Astrocyte of the hippocampus (primary cell): ENCODE measurements at regions not wholly inside any gene's neighbourhood (a gene's known extent, or its start where the extent isn't known, plus 50 kb on each side); places are given as distances from the start of the nearest gene placed in this dataset.

Experiments
- DNase-seq: peaks from one replicate; pipeline ENCODE4 v3.0.0; 2011; ENCODE audit warnings: low read depth, low spot score

DNA sequence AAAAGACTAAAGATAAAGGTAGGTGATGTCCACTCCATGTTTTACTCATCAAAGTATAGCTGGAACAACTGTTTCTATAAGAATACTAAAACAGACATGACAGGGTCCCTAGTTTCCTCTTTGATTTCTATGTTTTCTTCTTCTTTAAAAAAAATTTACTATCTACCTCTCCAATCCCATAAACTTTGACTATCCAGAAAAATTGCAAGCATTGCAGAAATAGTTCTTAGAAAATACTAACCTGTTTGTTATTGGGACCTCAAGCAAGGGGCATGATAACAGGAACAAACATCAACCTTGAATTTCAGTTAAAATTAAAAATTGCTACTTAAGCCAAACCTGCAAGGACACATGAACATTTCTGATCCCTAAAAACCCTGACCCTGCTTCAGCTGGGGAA lies 1226.5 kb downstream of the C4orf33 start:
- no peak for DNase-seq

DNA sequence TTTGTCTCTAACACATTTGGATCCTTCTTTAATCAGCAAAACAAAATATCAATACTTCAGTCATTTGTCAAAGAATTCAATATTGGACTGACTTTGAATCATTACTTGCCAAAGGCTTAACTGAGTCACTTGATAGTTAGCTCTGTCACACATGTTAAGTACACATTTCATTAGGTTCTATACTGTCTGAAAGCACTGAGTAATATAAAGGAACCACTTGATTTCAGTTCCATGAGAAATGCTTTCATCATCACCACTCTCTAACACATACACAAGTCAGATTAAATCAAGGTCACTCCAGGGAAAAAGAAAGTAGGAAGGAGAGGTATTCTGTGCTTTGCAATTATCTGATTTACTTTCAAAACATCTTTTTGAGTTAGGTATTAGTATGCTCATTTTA lies 1233.1 kb downstream of the C4orf33 start:
- DNase-seq, result no peak

DNA sequence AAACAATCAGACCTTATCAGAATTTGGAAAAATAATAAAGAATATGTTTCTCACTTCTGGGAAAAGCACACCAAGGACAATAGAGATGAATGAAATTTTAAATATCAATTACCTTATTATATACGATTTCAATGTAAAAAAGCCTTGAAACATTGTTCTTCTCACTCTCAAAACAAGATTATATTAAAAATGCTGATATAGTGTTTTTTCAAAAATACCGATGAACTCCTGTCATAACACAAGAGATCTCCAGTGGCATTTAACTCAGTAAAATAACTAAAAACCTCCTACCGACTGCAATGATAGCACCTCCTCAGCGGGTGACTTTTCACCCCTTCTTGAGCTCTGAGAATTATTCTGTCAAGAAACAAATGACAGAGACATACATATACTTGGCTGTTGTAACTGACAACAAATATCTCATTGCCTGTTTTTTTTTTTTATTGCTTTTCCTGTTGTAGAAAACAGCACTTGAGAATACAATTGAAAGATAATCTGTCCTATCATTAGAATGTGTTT lies 1237.3 kb downstream of the C4orf33 start:
- DNase-seq, result no peak

DNA sequence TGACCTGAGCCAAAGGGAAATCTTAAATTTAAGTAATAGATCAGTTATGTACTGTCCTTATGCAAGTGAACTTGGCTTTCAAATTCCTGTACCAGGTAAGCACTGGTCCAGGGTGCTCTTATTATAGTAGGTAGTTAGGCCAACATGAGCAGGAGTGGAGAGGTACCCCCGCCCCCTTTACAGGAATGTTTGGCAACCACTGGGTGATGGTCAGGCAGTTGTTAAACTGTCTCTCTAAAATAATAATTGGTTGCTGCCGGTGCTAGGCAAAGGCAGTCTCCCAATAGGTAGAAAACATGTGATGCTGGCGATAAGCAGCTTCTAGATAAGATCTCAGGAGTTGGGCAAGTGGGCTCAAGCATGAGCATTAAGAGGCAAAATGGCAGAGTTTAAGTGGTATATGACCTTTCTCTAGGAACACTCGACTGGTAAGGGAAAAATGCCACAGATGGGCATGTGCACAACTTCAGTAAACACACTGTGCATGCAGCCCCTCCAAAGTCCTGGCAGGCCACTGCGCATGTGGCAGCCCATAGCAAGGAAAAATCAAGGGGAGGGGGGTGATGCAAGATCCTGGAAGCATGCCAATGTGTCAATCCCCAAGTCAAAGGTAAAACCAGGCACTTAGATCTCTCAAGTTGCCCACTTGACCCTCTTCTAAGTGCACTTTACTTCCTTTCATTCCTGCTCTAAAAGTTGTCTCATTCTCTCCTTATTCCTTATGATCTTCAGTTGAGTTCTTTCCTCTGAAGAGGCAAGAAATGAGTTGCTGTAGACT lies 1239.7 kb downstream of the C4orf33 start:
- DNase-seq, result no peak

DNA sequence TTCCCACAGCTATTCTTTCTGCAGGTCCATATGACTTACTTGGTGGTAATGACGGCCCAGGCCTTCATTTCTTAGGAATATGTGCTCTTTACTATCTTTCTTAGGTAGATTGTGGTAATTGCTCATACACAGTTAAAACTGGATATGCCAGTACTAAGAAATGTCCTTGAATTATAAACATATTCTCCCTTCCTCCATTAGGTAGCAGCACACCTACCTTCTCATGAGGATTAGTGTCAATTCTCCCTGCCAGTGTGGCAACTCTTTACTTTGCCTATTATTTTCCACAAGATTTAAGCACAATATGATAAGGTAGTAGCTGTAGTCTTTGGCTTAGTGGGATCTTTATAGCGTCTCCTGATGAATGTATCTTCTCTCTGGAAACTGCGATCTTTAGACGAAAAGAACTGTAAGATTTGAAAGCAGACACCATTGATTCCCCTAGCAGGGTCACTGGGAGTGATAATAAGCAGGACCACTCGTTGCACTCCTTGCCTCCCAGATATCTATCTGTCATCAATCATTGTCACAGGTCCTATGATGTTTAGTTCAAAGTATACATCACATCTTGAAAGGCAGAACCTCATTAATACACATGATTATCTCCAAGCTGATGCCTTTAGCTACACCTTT lies 1240.7 kb downstream of the C4orf33 start:
- DNase-seq, result peak; percentile 15

DNA sequence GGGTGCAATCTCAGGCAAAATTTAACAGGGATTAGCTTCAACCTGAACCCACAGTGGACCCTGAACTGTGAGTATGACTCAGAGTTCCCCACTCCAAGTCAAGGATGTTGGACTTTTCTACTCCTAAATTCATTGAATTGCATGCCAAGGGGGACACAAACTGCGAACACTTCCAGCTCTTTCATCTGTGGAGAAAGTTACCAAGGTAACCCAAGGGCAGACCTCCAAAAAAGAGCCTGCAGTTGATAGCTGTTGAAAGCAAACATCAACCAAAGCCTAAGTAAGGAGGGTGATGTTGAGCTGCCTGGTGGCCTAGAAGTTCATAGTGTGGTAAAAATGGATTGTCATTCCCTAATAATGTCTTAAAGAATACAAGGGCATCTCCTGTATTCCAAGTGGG lies 1242.9 kb downstream of the C4orf33 start:
- DNase-seq, result peak; percentile 42

DNA sequence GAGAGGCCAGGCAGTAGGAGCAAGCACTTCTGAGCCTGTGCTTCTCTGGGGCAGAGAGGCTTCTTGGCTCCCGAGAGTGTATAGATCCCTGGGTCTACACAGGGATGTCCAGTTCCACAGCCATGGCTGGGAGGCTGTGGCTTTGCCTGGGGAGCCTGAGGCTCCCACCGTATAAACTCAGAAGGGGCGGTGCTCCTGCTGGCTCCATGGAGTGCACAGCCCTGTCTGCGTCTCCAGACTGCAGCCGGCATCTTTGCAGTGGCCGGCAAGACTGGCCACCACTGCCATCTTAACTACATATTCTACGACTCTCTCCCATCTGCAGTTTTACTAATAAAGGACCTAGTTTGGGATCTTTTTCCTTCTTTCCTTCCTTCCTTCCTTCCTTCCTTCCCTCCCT lies 1253.8 kb downstream of the C4orf33 start:
- DNase-seq, result no peak

DNA sequence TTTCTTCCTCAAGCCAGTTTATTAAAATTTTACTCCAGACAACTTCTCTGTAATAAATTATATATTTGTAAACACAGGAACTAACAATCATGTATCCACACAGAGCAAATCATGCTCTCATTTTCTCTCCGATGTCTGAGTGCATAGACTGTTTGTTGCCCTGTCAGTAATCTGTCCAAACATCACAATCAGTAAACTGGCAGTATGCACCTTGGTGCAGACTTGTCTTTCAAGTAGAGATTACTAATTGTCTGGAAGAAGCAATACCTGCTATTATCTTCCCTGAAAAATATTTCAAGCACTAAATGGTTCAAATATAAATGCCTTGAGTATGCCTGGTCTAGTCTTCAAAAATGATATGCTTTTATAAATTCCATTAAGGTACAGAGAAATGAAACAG lies 1260.9 kb downstream of the C4orf33 start:
- DNase-seq, result no peak

DNA sequence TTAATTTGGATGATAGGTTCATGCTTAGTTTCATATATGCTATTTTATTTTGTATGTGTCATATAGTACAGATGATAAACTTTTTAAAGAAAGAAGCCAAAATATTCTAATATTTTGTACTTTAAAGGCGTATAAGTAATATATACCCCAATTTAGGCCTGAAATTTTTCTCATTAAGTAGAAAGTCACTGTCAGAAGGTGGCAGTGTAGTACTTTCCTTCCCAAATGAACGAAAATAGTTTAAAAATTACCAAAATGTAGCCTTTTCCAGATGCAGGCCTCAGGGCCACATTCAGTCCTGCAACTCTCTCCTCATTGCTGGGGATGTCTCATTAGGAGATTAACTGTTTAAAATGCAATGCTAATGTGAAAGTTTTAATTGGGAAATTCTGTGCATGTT lies 1263.6 kb downstream of the C4orf33 start:
- DNase-seq, result peak; percentile 38

DNA sequence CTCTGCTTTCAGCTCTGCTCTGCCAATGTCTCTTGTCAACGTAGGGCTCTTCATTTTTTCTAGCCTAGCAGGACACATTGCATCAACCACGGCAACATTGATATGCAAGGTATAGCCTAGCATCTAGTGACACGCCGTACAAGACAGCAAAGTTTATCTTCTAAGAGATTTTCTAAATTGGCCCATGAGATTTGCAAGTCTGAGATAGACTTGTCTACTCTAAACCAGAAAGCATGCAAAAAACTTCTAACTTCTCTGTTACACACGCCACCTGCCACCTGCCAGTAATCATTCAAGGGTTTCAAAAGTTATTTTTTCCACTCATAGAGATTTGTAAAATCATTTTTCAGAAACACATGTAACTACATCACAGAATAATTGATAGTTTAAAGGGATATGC lies 1265.7 kb downstream of the C4orf33 start:
- DNase-seq, result no peak

DNA sequence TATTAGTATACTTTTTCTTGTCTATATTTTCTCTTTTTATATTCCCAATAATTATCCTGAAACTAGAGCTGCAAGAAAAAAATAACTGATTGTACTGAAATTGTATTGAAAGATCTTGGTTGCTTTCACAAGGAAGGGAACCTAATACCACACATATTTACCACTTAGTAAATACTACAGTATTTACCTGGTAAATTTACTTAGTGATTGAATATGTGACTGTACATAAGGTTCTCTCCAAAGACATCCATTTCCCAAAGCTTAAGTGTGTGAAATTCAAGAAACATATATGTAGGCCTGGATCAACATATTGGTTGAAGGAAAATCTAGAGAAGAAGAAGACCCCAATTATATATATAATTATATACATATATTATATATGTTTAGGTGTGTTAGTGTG lies 1272.7 kb downstream of the C4orf33 start:
- no peak for DNase-seq

DNA sequence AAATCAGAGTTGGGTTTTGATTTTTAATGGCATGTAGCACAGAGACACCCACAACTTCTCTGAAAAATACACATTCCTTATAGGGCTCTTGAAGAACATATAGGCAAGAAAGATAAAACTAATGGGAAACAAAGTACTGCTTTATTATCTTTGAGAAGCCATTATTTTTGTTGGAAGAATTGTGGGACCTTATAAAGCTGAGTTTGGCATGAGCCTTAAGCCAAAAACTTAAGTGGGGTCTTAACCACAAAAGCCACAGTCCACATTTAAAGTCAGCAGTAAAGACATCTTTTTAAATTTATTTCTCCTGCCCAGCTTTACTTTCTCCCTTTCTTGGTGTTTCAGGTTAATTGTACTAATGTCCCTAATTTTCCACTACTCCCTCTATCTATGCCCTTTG lies 1297.3 kb downstream of the C4orf33 start:
- peak; percentile 49 for DNase-seq

DNA sequence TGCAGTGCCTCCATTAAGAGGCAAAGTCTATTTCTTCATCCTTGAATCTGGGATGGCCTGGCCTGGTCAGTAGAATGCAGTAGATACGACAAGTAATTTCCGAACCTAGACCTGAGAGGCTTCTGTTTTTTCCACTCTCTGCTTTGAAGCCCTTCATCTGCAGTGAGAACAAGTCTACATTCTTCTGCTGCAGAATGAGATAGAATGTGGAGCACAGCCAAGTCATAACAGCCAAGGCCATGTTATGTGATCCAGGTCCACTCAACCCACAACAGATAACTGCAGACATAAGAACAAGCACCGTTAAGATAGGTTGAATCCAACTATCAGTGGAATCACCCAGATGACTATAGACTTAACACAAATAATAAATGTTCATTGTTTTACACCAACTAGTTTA lies 1297.7 kb downstream of the C4orf33 start:
- DNase-seq, result peak; percentile 58

DNA sequence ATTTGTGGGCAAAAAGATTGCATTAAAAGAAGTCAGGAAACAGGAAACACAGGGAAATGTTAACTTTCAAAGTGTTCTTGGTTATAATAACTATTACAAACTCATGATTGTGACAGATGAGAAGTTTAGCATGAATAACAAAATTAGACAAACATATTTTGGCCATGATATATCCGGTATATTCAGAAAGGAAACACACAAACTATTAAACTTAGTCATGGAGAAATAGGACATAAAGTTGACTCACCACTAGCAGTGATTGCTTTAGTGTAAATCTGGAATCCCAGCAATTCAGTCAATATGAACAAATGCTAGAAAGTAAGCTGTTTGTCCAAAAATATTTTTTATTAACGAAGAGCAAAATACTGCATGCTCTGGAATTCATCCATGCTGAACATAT lies 1299.9 kb downstream of the C4orf33 start:
- DNase-seq, result peak; percentile 36

DNA sequence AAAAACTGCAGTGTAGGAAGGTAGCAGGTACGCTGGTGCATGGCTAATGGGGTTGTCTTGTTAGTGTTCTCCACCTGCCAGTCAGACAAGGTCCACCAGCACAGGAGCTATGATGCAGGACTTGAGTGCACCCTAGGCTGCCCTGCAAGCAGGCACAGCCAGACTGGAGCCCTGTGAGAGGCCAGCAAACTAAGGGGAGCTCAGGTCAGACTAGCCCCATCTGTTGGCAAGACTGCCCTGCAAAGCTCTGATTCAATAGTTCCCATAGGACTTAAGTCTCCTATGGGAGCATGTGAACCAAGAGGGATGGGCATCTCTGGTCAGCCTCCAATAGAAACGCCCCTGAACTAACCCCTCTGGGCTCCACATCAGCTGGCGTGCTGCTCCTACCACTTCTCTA lies 1307.3 kb downstream of the C4orf33 start:
- DNase-seq, result no peak

DNA sequence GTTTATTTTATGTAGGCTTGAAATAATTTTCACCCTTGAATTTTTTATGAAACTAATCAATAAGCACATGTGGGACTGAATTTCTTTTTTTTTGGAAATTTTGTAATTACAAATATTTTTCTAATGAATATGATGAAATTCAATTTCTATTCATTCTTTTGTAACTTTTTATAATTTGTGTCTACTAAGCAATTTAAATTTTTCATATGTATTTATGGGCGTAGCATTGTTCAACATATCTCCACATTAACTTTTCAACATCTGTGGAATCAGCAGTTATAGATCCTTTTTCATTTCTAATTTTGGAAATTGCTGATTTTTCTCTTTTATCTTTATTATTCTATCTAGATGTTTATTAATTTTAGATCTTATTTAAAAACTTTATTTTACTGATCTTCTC lies 1320.3 kb downstream of the C4orf33 start:
- DNase-seq, result no peak

DNA sequence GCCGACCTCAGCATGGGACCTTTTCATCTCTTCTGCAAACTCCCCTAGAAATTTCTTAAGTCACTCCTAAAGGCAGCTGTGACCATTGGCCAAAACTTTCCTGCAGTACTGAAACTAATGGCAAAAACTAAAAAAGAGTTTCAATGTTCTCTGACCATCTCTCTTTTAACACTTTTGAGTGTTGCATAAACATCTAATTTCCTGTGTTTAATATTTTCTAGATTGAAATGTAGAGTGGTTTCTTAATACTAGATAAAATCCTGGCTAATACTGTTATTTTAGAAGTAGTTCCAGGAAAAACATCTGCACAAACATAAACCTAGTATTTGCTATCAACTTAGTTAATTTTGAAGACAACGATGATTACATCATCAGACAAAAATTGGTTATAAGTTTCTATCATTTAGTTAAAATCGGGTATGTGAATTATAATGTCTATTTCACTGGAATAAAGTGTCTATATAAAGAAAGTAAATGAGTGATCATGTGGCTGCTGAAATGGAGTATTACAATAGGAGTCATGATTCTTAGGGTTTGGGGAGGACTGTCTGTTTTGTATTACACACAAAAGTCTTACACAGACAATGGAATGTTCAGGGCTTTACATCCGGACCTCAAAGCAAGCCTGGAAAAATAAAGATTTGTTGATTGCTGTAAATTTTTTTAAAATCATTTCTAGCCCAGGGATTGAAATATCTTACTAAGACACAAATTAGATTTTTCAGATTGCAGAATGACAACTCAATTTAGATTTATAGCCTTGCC lies 1323.4 kb downstream of the C4orf33 start:
- DNase-seq, result no peak

DNA sequence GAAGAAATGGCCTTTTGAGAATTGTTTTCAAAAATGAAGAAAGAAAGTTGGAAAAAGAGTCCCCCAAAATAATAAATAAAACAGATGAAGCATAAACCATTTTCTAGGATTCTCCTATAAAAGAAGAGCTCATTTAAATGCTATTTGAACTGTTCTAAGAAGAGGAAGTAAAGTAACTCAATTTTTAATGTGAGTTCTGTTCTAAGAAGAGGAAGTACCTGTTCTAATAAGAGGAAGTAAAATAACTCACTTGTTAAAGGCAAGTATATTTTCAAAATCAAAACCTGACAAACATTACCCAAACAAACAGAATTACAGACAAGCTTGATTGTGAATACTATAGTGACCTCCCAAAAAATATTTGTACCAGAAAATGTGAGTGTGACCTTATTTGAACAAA lies 1326.3 kb downstream of the C4orf33 start:
- DNase-seq, result no peak

DNA sequence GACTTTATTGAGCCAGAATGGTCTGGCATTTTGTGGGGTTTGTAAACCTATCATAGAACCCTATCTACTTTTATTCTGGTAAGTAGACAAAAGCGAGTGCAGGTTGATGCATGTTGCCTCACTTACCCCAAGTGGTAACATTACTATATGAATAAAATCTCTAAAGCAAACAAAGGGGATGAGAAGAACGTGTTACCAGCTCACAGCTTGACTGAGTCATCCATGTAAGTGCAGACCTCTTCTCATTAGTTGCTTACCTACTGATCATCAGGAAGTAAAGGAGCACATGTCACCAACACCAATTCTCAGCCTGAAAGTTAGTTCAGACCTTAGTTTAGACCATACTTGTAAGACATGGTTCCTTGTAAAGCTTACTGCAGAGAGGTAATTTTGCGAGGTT lies 1328.3 kb downstream of the C4orf33 start:
- no peak for DNase-seq

DNA sequence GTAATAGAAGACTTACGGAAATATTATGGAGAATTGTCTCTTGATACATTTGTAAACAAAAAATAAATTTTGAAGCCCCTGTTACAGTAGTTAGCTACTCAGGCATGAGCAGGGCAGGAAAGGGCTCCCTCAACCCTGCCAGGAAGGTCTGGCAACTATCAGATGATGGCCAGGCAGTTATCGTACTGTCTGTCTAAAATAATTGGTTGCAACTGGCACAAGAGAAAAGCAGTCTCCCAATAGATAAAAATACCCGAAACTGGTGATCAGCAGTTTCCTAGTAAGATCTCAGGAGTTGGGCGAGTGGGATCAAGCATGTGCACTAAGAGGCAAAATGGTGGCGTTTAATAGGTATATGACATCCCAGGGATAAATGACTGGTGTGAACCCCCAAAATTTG lies 1336.3 kb downstream of the C4orf33 start:
- no peak for DNase-seq

DNA sequence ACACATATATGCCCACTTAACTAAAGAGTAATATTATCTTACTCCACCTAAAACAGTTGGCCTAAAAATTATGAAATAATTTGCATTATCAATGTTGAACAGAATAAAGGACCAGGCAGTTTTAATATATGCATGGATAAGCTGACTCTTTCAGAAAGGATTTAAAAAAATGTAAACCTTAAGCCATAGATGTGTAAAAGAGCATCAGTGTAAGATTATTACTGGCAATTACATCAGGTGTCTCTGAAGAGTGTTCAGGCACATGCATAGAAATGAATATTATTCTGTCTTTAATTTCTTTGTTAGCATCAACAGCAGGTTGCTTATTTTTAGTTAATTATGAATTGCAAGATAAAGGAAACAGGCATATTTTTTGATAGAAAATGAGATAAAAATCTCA lies 1353.8 kb downstream of the C4orf33 start:
- no peak for DNase-seq

DNA sequence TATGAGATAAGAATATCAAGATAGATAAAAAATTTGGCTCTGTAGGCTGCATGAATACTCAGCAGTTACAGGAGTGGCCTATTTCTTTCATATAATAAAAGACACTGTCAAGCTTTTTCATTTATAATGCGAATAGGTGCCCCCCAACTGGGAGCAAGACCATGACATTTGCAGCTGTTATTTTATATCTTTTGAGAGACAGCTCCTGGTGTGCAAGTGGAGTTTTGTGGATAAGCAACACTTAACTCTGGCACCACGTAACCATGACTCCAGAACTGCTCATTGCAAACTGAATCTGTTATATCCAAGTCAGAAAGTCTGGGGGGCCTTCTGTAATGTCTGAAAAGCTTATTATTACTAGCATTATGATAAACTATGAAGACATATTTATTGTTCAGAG lies 1372.4 kb downstream of the C4orf33 start:
- no peak for DNase-seq

DNA sequence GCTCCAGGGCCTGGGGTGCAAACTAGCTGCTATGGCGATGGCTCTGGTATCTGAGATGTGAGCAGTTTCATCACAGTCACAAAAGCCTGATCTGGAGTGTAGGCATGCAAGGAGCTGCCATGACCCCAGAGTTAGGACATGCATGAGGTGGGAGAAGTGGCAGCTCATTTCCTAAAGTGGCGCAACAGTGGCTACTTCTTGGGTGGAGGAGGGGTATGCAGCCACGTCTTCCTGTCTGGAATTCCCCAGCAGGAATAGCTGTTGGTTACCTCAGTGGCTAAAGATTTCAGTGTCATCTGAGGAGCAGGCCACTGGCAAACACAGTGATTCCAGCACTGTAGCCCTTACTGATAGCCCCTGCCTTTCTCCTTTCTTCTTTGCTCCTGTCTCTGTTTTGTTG lies 1382.5 kb downstream of the C4orf33 start:
- DNase-seq, result peak; percentile 5
